GM12892 (cell line): ENCODE measurements at regions not wholly inside any gene's neighbourhood (a gene's known extent, or its start where the extent isn't known, plus 50 kb on each side); places are given as distances from the start of the nearest gene placed in this dataset.

Source experiments
- DNase-seq: peaks from one replicate; pipeline ENCODE4 v3.0.0; 2011; ENCODE audit not compliant: insufficient read length
- FAIRE-seq: peaks from 2 replicates; lab custom pipeline; 2011; peaks lifted over from hg19 to GRCh38; lab: Jason Lieb, UNC
- POLR2A ChIP-seq: IDR thresholded peaks from 2 replicates; pipeline ENCODE4 v1.6.1; 2011; ENCODE audit warnings: low read depth, low read length, control low read depth
- POLR2AphosphoS5 ChIP-seq: IDR thresholded peaks from 2 replicates; pipeline ENCODE4 v1.6.1; 2011; ENCODE audit warnings: low read depth, low read length, control low read depth
- TAF1 ChIP-seq: IDR thresholded peaks from 2 replicates; pipeline ENCODE4 v1.6.1; 2011; ENCODE audit warnings: low read depth, mild to moderate bottlenecking, control low read depth, low read length, borderline replicate concordance

DNA sequence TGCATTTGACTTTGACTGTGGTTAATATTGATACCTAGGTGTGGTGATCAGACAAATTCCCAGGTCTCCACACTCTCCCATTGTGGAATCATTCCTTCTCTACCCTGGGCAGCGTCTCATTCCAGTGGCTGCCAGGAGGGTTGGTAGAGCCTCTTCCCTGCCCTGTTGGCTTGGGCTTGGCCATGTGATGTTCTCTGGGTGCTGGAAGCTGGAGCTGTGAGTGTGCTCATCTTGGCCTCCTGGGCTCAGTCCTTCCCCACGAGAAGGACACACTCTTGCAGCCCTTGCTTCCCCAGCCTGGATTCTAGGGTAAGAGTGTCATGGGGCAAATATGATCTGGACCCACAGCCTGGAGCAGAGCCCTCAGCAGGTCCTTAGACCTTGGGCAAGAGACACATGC, 167.2 kb upstream of the IRX4 start:
- DNase-seq (no peak), FAIRE-seq (no peak)

DNA sequence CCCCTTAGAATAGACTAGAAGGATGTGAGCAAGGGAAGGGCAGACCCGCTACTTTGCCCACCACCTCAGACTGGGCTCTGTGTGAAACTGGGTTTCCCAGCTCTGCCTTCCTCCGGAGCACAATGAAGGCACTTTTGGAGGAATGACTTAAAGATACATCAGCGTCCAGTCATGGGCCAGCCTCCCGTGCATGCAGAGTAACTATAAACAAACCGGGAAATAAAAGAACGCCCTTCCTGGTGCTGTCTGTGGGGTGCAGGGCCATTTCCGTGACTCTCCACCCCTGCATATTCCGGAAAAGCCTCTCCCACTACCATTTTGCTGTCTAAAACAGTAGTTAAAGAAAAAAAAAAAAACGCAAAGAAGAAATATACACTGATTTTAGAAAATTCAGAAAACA, 165.9 kb upstream of the IRX4 start:
- DNase-seq (no peak), FAIRE-seq (no peak)
- no peak for TF ChIP-seq TAF1
- no peak for TF ChIP-seq POLR2AphosphoS5
- TF ChIP-seq POLR2A = no peak

More for the DNA sequence above, 167.2 kb upstream of the IRX4 start:
- no peak for TF ChIP-seq POLR2A
- no peak for TF ChIP-seq TAF1
- no peak for TF ChIP-seq POLR2AphosphoS5

DNA sequence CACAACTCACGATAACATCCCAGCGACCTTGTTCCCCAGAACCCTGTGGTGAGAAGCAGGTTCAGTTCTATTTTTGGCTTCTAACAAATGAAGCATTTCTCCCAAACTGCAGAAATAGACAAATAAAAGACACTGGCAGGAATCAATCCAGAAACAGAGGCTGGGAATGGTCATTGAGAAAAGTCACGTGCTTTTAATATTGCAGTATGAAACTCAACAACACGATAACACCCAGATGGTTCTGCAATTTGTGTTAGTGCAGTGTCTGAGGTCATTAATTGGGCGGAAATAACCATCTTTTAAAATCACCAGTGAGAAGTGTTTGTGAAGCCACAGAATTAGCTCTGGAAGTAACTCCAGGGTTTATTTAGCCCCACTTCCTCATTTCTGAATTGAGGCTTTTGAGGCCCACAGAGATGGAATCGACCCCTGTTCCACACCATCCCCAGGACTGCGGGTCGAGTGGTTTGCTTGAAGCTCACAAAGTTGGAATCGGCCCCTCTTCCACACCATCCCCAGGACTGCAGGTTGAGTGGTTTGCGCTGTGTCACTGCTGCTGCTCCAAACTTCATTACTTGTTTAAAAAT, 164.7 kb upstream of the IRX4 start:
- FAIRE-seq = no peak
- no peak for DNase-seq
- no peak for TF ChIP-seq POLR2AphosphoS5
- no peak for TF ChIP-seq TAF1
- no peak for TF ChIP-seq POLR2A

DNA sequence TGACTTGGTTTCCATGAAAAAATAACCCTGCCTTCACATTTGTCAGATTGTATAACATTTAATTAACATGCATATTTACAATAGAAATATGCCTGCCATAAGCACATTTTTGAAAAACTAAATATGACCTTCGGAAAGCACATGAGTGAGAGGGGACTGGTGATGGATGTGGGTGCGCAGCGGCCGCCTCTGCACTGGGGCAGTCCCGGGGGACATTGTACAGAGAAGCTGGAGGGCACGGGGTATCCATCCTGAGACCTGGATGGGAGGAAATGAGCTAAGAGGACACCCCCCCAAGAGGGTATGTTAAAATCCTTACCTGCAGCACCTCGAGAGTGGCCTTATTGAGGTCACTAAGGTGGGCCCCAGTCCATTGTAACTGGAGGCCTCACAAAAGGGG, 161.3 kb upstream of the IRX4 start:
- no peak for FAIRE-seq
- TF ChIP-seq POLR2AphosphoS5 (no peak), TAF1 (no peak), POLR2A (no peak)

DNA sequence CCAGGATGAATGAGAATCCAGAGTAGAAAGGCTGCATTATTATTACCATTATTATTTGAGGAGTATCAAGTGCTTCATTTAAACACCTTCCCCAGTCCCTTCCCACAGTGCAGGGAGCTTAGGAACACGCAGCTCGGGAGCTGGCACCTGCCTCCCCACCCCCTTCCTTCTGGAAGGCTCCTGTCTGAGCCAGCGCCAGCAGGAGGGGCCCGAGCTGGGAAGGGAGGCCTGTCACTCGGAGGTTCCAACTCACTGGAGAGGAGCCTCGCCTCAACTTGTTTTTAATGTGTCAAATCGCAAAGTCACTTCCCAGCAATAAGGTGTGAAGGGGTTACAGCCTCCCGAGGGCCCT, 156.4 kb upstream of the IRX4 start:
- no peak for FAIRE-seq
- no peak for DNase-seq
- TF ChIP-seq POLR2A (no peak), POLR2AphosphoS5 (no peak)

More for the DNA sequence above, 161.3 kb upstream of the IRX4 start:
- DNase-seq = no peak

DNA sequence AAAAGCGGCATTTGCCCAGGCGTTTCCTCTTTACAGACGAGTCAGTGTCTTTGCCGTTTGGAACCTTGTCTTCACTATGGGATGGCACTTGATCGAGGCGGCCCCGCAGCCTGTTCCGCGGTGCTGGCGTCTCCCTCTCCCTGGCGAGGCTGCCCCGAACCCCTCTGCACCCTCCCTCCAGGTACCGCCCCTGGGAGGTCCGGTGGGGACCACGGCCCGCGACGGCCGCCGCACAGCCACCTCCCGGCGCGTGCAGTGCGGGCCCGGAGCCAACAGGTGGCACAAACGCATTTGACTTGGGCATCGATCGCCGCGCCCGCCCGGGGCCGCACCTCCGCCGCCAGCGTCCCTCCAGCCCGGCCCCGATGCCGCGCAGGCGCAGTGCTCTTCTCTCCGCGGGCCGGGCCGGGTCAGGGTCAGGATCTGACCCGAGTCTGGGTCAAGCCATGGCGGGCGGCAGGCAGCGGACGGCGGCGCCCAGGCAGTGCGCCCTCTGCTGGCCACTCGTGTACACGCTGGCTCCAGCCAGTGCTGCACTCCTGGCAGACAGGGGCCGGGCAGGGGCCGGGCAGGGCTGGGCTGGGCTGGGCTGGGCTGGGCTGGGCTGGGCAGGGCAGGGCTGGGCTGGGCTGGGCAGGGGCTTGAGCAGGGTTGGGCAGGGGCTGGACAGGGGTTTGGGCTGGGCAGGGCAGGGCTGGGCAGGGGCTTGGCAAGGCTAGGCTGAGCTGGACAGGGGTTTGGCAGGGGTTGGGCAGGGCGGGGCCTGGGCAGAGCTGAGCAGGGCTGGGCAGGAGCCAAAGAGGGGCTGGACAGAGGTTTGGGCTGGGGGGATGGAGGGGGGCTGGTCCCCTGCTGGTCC, 155.8 kb upstream of the IRX4 start:
- FAIRE-seq = no peak
- TF ChIP-seq POLR2AphosphoS5 (no peak), TAF1 (no peak), POLR2A (no peak)
- DNase-seq = peak; percentile 82

DNA sequence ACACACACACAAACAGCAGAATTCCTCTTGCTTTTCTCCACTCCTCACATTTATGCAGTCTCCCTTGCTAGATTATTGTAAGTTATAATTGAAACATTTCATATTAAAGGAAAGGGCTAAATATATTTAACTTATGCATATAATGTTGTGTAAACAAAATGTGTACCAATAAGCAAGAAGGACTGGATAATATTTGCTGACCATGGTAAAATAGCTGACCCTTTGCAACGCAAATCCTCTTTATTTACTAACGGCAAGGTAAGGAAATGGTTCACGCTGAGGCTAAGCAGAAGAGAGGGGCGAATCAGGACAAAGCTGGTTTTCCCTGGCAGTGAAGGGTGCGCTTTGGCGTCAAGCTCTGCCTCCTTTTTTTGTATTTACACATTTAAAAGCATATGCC, 154.2 kb upstream of the IRX4 start:
- DNase-seq (no peak), FAIRE-seq (no peak)
- TF ChIP-seq TAF1 (no peak), POLR2A (no peak), POLR2AphosphoS5 (no peak)

DNA sequence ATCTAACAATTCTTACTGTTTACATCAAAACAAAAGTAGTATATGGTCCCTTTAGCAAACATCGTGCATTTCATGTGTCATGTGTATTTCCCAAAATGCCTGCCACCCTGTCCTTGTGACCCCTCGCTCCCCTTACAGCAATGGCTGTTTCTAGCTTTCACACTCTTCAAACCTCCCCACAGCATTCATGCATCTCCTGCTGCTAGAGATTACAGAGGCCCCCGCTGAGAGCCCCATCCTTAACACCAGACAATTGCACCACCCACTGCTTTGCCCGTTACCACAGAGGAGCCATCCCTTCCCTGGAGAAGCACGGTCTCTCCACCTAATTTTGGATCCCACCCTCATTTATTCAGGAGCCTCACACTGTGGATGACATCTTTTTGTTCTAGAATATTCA, 149.7 kb upstream of the IRX4 start:
- TF ChIP-seq POLR2AphosphoS5 (no peak), POLR2A (no peak), TAF1 (no peak)
- DNase-seq = no peak
- FAIRE-seq = no peak

DNA sequence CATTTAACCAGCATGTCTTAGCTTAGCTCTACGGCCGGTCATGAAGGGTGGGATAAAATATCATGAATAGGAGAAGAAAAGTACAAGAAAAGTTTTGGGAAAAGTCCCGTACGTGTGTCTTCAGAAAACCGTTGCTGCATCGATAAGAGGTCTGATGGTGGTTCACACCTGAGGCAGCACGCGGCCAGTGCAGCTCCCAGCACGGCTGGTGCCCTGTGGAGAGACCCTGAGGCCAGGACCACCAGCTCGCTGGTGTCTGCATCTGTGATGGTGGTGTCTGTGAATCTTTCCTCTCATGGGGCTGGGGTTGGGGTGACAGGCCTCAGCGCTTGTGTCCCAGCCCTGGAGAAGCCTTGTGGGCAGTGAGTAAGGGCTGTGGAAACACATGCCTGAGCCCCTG, 148.9 kb upstream of the IRX4 start:
- FAIRE-seq (no peak), DNase-seq (no peak)
- no peak for TF ChIP-seq TAF1
- no peak for TF ChIP-seq POLR2A
- no peak for TF ChIP-seq POLR2AphosphoS5

DNA sequence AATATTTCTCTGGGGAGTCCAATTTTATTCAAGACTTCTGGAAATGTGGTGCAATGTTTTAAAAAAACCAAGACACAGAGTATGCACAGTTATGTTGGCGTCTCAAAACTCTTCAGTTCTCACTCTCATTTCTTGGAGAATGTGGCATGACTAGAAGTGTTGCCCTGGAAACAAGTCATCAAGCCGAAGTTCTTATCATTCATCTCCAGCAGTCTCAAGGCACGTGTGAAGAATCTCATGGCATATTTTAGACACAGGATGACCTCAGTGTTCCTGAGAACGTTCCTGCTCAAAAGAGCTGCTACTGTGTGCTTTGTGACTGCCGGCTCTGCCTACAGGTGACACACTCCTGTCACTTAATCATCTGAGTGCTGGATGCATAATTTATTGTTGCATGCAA, 147.4 kb upstream of the IRX4 start:
- no peak for TF ChIP-seq POLR2A
- TF ChIP-seq POLR2AphosphoS5 = no peak
- no peak for TF ChIP-seq TAF1
- no peak for DNase-seq
- no peak for FAIRE-seq

DNA sequence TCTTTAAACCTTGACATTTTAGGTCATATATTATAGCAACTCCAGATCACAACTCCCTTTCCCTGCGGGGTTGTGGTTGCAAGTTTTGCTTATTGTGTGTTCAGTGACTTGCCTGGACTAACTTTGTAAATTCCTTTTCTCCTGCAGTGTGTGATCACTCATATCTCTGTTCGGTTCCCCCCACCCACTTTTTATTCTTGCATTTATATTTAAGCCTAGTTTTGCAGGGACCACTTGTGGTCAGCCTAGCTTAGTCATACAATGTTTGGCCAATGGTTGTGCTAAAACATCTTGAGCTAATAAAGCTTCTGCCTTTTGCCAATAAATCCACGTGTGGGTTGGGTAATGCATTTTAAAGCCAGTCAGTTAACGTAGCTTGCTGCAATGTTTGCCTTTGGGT, 146.5 kb upstream of the IRX4 start:
- no peak for TF ChIP-seq POLR2A
- no peak for FAIRE-seq
- no peak for DNase-seq

DNA sequence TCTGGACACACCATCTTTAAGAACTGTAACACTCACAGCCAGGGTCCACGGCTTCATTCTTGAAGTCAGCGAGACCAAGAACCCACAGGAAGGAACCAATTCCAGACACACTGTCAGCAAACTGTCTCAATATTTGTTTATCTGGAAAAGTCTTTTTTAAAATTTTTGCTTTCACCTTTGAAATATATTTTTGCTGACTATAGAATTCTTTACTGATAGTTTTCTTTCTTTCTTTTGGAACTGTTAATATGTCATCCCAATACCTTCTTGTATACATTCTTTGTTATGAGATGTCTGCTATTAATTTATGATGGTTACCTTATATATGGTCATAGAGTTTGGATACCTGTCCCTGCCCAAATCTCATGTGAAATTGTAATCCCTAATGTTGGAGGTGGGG, 145.1 kb upstream of the IRX4 start:
- no peak for FAIRE-seq
- TF ChIP-seq TAF1 (no peak), POLR2A (no peak), POLR2AphosphoS5 (no peak)

DNA sequence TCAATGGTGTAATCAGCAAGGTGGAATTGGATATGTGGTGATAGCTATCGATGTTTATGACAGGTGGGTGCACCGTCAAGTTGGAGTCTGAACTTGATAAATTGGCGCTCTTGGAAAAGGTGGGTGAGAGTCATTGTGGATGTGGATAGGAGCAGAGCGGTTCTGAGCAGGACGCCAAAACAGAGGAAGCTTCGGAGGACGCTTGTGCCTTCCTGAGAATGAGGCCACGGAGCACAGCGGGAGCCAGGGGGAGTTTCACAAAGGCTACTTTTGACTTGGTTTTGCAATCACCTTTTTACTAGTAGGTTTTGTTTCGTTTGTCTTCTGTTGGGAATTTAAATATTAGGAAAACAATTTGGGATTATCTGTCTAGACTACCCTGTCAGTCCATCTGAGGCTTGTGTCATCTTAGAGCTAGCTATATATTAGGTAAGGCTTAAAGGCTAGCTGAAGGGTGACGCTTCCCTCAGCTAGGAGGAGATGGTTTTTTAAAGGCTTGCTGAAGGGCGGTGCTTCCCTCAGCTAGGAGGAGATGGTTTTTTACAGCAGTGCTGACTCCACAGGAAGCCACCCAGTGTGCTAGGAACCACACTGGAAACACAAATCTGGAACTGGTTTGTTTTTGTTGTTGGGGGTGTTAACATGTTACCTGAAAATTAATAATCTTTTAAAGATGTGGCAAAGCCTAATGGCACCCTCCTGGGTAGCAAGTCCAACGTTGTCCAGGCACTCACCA, 142.4 kb upstream of the IRX4 start:
- TF ChIP-seq POLR2A (no peak), TAF1 (no peak), POLR2AphosphoS5 (no peak)
- no peak for FAIRE-seq

More for the DNA sequence above, 145.1 kb upstream of the IRX4 start:
- no peak for DNase-seq

More for the DNA sequence above, 142.4 kb upstream of the IRX4 start:
- DNase-seq = no peak
